Neural progenitor cell (in vitro differentiated cells): ENCODE measurements at regions not wholly inside any gene's neighbourhood (a gene's known extent, or its start where the extent isn't known, plus 50 kb on each side); places are given as distances from the start of the nearest gene placed in this dataset.

Experiments used
- EZH2 ChIP-seq: fragments of 200-600 bp; sonication (generic); IDR thresholded peaks from 2 replicates; pipeline ENCODE4 v1.6.1; 2017; ENCODE audit warnings: antibody characterized with exemption, mild to moderate bottlenecking, moderate library complexity
- TF ChIP-seq, protein P1 (sequence below): fragments of 200-600 bp; sonication (generic); IDR thresholded peaks from 2 replicates; pipeline ENCODE4 v1.5.1; 2017; ENCODE audit warnings: antibody characterized with exemption, mild to moderate bottlenecking

DNA sequence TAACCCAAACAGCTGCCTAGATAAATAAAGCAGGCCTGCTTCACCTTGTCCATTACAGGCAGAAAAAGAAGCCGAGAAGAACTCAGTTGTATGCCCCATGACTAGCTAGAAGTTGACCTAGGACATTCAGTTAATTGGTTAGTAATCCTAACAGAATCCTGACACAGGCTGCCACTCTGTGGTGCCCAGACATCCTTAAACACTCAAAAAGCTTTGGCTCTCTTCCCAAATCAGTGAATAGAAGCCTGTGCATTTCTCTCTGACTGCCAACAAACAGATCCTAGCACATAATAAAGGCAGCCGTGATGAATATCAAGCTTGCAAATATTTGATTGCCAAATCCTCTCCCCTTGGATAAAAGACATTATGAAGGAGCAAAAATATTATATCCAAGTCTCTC, 519.1 kb upstream of the EYS start:
- TF ChIP-seq, protein P1, sequence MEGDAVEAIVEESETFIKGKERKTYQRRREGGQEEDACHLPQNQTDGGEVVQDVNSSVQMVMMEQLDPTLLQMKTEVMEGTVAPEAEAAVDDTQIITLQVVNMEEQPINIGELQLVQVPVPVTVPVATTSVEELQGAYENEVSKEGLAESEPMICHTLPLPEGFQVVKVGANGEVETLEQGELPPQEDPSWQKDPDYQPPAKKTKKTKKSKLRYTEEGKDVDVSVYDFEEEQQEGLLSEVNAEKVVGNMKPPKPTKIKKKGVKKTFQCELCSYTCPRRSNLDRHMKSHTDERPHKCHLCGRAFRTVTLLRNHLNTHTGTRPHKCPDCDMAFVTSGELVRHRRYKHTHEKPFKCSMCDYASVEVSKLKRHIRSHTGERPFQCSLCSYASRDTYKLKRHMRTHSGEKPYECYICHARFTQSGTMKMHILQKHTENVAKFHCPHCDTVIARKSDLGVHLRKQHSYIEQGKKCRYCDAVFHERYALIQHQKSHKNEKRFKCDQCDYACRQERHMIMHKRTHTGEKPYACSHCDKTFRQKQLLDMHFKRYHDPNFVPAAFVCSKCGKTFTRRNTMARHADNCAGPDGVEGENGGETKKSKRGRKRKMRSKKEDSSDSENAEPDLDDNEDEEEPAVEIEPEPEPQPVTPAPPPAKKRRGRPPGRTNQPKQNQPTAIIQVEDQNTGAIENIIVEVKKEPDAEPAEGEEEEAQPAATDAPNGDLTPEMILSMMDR = no peak
- no peak for TF ChIP-seq EZH2
